ENCODE measurements at regions not wholly inside any gene's neighbourhood (a gene's known extent, or its start where the extent isn't known, plus 50 kb on each side); places are given as distances from the start of the nearest gene placed in this dataset.
A peak's percentile ranks its signal among the peaks of the same experiment; 100 is the strongest.

- H3K4me3 ChIP-seq (replicated peaks; ENCODE audit: low read depth, low read length) = no peak overlapping the region
- TF ChIP-seq, protein P1, sequence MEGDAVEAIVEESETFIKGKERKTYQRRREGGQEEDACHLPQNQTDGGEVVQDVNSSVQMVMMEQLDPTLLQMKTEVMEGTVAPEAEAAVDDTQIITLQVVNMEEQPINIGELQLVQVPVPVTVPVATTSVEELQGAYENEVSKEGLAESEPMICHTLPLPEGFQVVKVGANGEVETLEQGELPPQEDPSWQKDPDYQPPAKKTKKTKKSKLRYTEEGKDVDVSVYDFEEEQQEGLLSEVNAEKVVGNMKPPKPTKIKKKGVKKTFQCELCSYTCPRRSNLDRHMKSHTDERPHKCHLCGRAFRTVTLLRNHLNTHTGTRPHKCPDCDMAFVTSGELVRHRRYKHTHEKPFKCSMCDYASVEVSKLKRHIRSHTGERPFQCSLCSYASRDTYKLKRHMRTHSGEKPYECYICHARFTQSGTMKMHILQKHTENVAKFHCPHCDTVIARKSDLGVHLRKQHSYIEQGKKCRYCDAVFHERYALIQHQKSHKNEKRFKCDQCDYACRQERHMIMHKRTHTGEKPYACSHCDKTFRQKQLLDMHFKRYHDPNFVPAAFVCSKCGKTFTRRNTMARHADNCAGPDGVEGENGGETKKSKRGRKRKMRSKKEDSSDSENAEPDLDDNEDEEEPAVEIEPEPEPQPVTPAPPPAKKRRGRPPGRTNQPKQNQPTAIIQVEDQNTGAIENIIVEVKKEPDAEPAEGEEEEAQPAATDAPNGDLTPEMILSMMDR (IDR thresholded peaks at IDR 0.05; ENCODE audit: low read length, missing control alignments) = no peak
- DNase-seq (ENCODE audit: low read depth) = peak; percentile 66
Observed at GRCh38 chr2:63665846-63666475, 77.2 kb downstream of the MDH1 start.

DNA sequence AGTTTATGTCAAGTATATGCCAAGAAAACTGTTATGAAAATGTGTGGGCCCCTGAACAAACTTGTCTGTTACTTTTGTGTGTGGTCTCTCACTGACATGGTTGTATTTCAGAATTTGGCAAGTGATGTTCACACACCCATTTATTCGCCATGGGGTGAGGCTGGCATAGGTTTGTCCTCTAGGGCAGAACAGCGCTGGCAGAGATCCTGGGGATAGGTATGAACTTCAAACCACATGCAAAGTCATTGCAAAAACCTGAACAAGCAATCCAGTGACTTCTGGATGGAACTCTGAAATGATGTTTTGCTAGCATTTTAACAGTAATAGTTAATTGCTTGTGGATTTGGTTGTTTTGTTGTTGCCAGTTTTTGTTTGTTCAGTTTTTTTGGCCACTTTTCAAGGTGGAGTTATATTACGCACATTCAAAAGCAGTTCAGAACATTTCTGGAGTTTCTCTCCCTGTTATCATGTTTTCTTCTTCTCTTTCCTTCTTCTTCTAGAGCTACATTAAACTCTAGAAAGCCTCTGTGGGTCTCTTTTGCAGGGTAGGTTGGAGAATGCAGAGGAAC, 78.5 kb downstream of the MDH1 start:
- no peak overlapping the region for H3K4me3 ChIP-seq (replicated peaks; ENCODE audit: low read depth, low read length)
- DNase-seq (ENCODE audit: low read depth) = no peak
- TF ChIP-seq, protein P1 (IDR thresholded peaks at IDR 0.05; ENCODE audit: low read length, missing control alignments) = no peak

- no peak overlapping the region for H3K4me3 ChIP-seq (replicated peaks; ENCODE audit: low read depth, low read length)
- DNase-seq (ENCODE audit: low read depth) = no peak
- TF ChIP-seq, protein P1 (IDR thresholded peaks at IDR 0.05; ENCODE audit: low read length, missing control alignments) = no peak
Observed at GRCh38 chr2:63668000-63668399, 79.2 kb downstream of the MDH1 start.

DNA sequence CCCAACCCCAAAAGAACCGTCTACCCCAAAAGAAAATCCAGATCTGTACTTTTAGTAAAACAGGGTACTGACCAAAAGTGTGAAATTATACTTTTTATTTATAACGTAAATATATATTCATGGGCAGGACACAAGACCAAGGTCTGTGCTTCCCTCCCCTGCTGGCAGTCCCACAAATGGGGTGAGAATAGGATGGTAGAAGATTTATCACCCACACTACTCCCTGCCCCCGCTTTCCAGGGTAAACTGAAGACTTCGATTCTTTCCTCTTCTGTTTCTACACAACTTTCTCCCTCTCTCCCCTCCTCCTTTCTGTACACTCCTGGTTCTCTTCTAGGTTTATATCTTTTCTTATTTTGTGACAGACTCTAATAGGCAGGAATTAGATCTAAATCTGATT, 79.7 kb downstream of the MDH1 start:
- TF ChIP-seq, protein P1 (IDR thresholded peaks at IDR 0.05; ENCODE audit: low read length, missing control alignments) = no peak
- no peak for DNase-seq (ENCODE audit: low read depth)
- H3K4me3 ChIP-seq (replicated peaks; ENCODE audit: low read depth, low read length) = no peak overlapping the region

GRCh38 chr2:63669596-63669995, 80.8 kb downstream of the MDH1 start:
- H3K4me3 ChIP-seq (replicated peaks; ENCODE audit: low read depth, low read length) = no peak overlapping the region
- TF ChIP-seq, protein P1 (IDR thresholded peaks at IDR 0.05; ENCODE audit: low read length, missing control alignments) = no peak
- no peak for DNase-seq (ENCODE audit: low read depth)

- TF ChIP-seq, protein P1 (IDR thresholded peaks at IDR 0.05; ENCODE audit: low read length, missing control alignments) = no peak
- no peak for DNase-seq (ENCODE audit: low read depth)
- H3K4me3 ChIP-seq (replicated peaks; ENCODE audit: low read depth, low read length) = no peak overlapping the region
Observed at GRCh38 chr2:63673865-63674533, 85.2 kb downstream of the MDH1 start.
